ENCODE measurements at regions not wholly inside any gene's neighbourhood (a gene's known extent, or its start where the extent isn't known, plus 50 kb on each side); places are given as distances from the start of the nearest gene placed in this dataset.

DNA sequence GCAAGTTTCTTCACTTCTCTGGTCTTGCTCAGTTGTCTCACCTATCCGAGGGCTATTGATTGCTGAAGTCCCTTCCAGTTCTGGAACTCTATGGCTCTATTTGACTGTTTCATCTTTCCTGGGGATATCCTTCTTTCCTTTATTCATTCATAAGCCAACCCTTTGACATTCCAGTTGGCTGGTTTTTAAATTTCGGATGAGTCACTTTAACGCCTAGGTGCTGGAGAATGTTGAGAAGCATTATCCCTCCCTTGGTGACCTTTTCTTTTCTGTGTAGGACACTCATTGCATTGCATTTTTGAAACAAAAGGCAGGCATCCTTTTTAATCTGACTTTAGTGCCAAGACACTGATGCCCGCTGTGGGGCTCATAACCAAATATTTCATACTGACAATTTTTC is 307.1 kb downstream of the TSN start:
- Histone ChIP-seq H3K9me3 (no peaks in the 10 kb centered on the region), H3K4me3 (no peak overlapping the region), H3K27me3 (no peaks in the 10 kb centered on the region), H3K27ac (no peak overlapping the region), H3K4me1 (no peaks in the 10 kb centered on the region), H3K36me3 (no peaks in the 10 kb centered on the region)
- no peak for ATAC-seq
- TF ChIP-seq EP300 (IDR thresholded peaks at IDR 0.05) (no peak), POLR2A (IDR thresholded peaks at IDR 0.05) (no peak), POLR2AphosphoS5 (IDR thresholded peaks at IDR 0.05) (no peak)
- TF ChIP-seq, protein P1, sequence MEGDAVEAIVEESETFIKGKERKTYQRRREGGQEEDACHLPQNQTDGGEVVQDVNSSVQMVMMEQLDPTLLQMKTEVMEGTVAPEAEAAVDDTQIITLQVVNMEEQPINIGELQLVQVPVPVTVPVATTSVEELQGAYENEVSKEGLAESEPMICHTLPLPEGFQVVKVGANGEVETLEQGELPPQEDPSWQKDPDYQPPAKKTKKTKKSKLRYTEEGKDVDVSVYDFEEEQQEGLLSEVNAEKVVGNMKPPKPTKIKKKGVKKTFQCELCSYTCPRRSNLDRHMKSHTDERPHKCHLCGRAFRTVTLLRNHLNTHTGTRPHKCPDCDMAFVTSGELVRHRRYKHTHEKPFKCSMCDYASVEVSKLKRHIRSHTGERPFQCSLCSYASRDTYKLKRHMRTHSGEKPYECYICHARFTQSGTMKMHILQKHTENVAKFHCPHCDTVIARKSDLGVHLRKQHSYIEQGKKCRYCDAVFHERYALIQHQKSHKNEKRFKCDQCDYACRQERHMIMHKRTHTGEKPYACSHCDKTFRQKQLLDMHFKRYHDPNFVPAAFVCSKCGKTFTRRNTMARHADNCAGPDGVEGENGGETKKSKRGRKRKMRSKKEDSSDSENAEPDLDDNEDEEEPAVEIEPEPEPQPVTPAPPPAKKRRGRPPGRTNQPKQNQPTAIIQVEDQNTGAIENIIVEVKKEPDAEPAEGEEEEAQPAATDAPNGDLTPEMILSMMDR (IDR thresholded peaks at IDR 0.05), result no peak
- 42 to 56% methylated on average over 2 to 4 of the region's 4 CpGs for WGBS, 2 donors (ENCODE audit: low coverage in 1 of 2)

DNA sequence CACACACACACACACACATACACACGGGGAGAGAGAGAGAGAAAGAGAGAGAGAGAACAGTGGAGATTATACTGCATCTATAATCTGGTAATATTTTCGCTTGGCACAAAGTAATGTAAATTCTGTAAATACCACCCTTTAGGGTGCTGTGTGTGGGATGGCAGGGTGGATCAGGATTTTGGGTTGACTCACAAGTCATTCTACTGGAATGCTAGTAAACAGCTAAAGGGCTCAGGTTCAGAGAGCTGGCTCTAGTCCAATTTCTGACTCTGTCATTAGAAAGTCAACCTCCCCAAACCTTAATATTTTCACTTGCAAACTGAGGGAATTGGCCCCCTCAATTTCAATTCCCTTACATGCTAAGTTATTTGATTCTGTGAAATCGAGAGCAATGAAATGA is 308.3 kb downstream of the TSN start:
- Histone ChIP-seq H3K4me3 (no peak overlapping the region), H3K27me3 (no peaks in the 10 kb centered on the region), H3K36me3 (no peaks in the 10 kb centered on the region), H3K9me3 (no peaks in the 10 kb centered on the region), H3K4me1 (no peaks in the 10 kb centered on the region), H3K27ac (no peak overlapping the region)
- WGBS, 2 donors (ENCODE audit: low coverage in 1 of 2), result 88% methylated on average over 3 of the region's 3 CpGs; no CpG with 5 or more reads in 1 of the 2 donors
- TF ChIP-seq, protein P1 (IDR thresholded peaks at IDR 0.05), result no peak
- no peak for TF ChIP-seq EP300 (IDR thresholded peaks at IDR 0.05)
- TF ChIP-seq POLR2AphosphoS5 (IDR thresholded peaks at IDR 0.05), result no peak
- no peak for TF ChIP-seq POLR2A (IDR thresholded peaks at IDR 0.05)
- ATAC-seq, result no peak

DNA sequence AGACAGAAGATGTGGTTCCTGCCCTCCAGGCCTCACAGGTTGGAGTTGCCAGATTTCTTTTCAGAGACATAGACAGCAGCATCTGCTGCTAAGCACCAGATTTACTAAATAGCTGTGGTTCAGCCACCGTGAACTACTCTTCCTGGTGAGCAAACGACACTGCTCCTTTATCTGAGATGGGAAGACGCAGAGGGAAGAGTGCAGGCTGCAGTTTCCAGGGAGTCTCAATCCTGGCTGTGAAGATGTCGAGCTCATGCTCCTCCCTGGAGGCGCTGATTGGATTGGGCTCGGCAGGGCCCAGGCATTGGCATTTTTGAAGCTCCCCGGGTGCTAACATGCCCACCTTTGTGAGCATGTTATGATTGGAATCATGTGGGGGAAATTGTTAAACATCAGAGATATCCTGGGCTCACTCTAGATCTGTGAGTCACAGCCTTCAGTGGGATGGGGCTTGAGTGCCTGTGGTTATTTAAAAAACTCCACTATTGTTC is 314.8 kb downstream of the TSN start:
- WGBS, 2 donors (ENCODE audit: low coverage in 1 of 2), result 57% methylated on average over 2 of the region's 7 CpGs; no CpG with 5 or more reads in 1 of the 2 donors
- TF ChIP-seq POLR2A (IDR thresholded peaks at IDR 0.05) (no peak), POLR2AphosphoS5 (IDR thresholded peaks at IDR 0.05) (no peak), EP300 (IDR thresholded peaks at IDR 0.05) (no peak)
- TF ChIP-seq, protein P1 (IDR thresholded peaks at IDR 0.05), result no peak

DNA sequence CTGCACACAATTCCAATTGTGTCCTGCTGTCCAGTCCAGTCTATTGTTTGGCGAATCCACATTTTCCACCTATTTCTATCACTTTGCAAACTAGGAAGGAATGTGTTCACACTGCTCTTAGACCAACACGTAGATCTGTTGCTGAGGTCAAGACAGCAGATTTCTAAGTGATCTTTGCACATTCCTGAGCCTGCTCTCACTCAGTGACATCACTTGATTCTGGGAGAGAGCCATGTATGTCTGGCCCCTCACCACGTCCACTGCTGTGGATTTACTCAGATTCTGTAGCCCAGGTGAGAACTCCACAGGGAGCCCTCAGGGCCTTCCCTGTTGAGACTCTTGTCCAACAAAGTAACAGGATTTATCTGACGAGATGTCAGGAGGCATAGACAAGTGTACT is 317.2 kb downstream of the TSN start:
- H3K4me3 ChIP-seq, result no peak overlapping the region
- no peaks in the 10 kb centered on the region for H3K27me3 ChIP-seq
- 67 to 72% methylated on average over 2 of the region's 4 CpGs for WGBS, 2 donors (ENCODE audit: low coverage in 1 of 2)
- ATAC-seq, result no peak
- no peaks in the 10 kb centered on the region for H3K4me1 ChIP-seq
- H3K27ac ChIP-seq, result no peak overlapping the region
- H3K36me3 ChIP-seq, result no peaks in the 10 kb centered on the region
- H3K9me3 ChIP-seq, result no peaks in the 10 kb centered on the region
- TF ChIP-seq POLR2A (IDR thresholded peaks at IDR 0.05) (no peak), POLR2AphosphoS5 (IDR thresholded peaks at IDR 0.05) (no peak), EP300 (IDR thresholded peaks at IDR 0.05) (no peak)
- TF ChIP-seq, protein P1 (IDR thresholded peaks at IDR 0.05), result no peak

More for the DNA sequence above, 314.8 kb downstream of the TSN start:
- H3K36me3 ChIP-seq, result no peaks in the 10 kb centered on the region
- H3K27ac ChIP-seq, result no peak overlapping the region
- no peaks in the 10 kb centered on the region for H3K4me1 ChIP-seq
- no peak for ATAC-seq
- H3K4me3 ChIP-seq, result no peak overlapping the region
- no peaks in the 10 kb centered on the region for H3K27me3 ChIP-seq
- no peaks in the 10 kb centered on the region for H3K9me3 ChIP-seq

DNA sequence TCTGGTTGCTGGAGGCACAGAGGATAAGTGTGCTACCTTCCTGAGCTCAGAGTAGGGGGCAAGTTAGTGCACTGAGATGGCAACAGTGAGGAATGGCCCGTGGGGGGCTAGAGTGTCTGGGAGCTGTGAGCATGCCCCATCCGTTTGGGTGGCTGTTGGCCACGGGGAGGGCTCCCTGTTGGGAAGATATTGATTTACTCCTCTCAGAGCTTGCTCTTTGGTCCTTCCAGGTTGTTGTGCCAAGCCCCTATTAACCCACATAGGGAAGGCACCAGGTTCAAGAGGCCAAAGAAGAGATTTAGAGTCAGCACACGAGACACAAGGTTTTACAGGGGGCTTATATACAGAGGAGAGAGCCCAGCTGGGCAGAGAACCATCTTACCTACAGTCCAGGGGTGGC is 318.8 kb downstream of the TSN start:
- Histone ChIP-seq H3K27ac (no peak overlapping the region), H3K36me3 (no peaks in the 10 kb centered on the region), H3K4me3 (no peak overlapping the region), H3K9me3 (no peaks in the 10 kb centered on the region), H3K4me1 (no peaks in the 10 kb centered on the region), H3K27me3 (no peaks in the 10 kb centered on the region)
- WGBS, 2 donors (ENCODE audit: low coverage in 1 of 2), result 80 to 100% methylated on average over 1 of the region's 4 CpGs
- TF ChIP-seq POLR2A (IDR thresholded peaks at IDR 0.05), result no peak
- ATAC-seq, result no peak

All from gastroesophageal sphincter (tissue), 4 donors.